ENCODE measurements at regions not wholly inside any gene's neighbourhood (a gene's known extent, or its start where the extent isn't known, plus 50 kb on each side); places are given as distances from the start of the nearest gene placed in this dataset.

DNA sequence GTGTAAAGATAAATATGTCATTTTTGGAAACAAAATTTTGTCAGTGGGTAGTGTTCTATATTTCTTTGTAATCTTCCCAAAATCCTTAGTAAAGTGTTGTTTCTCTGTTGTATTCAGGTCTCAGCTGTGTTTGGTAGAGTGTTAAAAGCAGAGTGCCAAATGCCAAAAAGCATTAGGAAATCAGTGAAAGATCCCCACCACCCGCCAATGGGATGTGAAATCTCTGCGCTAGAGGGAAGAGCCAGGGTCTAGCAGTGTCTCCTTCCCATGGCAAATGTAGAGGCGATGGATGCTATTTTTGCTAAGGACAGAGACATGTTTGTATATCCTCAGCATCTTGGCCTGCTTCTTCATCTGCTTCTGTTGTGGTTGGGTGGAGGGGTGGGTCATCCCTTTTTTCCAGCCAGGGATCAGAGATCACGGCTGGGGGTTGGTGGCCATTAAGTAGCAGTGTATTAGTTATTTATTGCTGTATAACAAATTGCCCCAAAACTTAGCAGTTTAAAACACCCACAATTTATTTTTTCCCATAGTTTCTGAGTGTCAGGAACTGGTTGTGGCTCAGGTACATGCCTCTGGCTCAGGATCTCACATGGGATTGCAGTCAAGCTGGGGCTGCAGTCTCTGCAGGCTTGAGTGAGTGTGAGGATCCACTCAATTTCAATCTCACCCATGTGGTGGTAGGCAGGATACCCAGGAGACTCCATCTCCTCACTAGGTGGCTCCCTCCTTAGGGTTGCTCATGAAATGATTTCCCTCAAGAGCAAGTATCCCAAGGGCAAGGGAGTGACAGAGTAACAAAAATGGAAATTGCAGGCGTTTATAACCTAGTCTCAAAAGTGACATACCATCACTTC lies 211.9 kb downstream of the MYCN start:
- WGBS, result 87% methylated on average over 5 of the region's 5 CpGs
- Histone ChIP-seq H3K4me3 (no peak overlapping the region), H3K4me1 (no peaks in the 10 kb centered on the region), H3K27me3 (no peaks in the 10 kb centered on the region), H3K36me3 (no peaks in the 10 kb centered on the region), H3K9me3 (no peaks in the 10 kb centered on the region), H3K27ac (no peak overlapping the region)
- TF ChIP-seq EP300 (IDR thresholded peaks at IDR 0.05), result no peak
- no peak for TF ChIP-seq POLR2A (IDR thresholded peaks at IDR 0.05)
- TF ChIP-seq, protein P1, sequence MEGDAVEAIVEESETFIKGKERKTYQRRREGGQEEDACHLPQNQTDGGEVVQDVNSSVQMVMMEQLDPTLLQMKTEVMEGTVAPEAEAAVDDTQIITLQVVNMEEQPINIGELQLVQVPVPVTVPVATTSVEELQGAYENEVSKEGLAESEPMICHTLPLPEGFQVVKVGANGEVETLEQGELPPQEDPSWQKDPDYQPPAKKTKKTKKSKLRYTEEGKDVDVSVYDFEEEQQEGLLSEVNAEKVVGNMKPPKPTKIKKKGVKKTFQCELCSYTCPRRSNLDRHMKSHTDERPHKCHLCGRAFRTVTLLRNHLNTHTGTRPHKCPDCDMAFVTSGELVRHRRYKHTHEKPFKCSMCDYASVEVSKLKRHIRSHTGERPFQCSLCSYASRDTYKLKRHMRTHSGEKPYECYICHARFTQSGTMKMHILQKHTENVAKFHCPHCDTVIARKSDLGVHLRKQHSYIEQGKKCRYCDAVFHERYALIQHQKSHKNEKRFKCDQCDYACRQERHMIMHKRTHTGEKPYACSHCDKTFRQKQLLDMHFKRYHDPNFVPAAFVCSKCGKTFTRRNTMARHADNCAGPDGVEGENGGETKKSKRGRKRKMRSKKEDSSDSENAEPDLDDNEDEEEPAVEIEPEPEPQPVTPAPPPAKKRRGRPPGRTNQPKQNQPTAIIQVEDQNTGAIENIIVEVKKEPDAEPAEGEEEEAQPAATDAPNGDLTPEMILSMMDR (IDR thresholded peaks at IDR 0.05), result no peak
- no peak for TF ChIP-seq POLR2AphosphoS5 (IDR thresholded peaks at IDR 0.05)
- DNase-seq (ENCODE audit: low spot score in 2 of 2), result no peak

DNA sequence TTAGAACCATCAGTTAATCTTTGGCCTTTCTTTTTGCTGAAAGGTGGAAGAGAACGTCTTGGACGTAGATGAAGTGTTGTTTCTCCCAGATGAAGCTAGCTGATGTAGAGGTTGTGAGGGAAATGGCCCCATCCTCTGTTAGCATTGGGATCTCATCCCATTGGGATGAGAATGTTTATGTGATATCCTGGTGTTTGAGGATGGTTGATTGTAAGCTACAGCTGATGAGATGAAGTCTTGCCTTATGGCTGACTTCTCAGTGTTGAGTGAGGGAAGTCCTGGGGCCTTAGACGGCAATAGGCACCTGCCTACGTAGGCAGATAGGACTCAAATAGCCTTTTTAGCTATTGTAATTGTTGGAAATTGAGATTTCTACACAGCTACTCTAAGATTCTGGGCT lies 211.3 kb downstream of the MYCN start:
- no peaks in the 10 kb centered on the region for H3K27me3 ChIP-seq
- TF ChIP-seq POLR2AphosphoS5 (IDR thresholded peaks at IDR 0.05) (no peak), EP300 (IDR thresholded peaks at IDR 0.05) (no peak), POLR2A (IDR thresholded peaks at IDR 0.05) (no peak)
- TF ChIP-seq, protein P1 (IDR thresholded peaks at IDR 0.05), result no peak
- WGBS, result 82% methylated on average over 4 of the region's 4 CpGs
- H3K27ac ChIP-seq, result no peak overlapping the region
- H3K4me1 ChIP-seq, result no peaks in the 10 kb centered on the region
- H3K4me3 ChIP-seq, result no peak overlapping the region
- H3K36me3 ChIP-seq, result no peaks in the 10 kb centered on the region
- DNase-seq (ENCODE audit: low spot score in 2 of 2), result no peak
- H3K9me3 ChIP-seq, result no peaks in the 10 kb centered on the region

DNA sequence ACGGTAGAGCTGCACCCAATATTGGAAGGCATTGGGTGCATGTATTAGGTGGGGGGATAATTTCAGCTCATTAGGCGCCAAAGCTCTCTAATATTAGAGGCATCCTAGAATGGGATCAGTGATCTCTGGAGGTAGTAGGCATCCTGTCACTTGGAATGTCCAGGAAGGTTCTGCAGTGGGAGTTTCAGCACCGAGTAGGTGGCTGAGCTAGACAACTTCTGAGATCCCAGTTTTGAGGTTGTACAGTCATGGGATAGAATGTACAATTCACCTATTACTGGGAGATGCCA lies 210.9 kb downstream of the MYCN start:
- no peak for TF ChIP-seq POLR2A (IDR thresholded peaks at IDR 0.05)
- TF ChIP-seq POLR2AphosphoS5 (IDR thresholded peaks at IDR 0.05), result no peak
- TF ChIP-seq, protein P1 (IDR thresholded peaks at IDR 0.05), result no peak
- TF ChIP-seq EP300 (IDR thresholded peaks at IDR 0.05), result no peak
- H3K27me3 ChIP-seq, result no peaks in the 10 kb centered on the region
- no peaks in the 10 kb centered on the region for H3K4me1 ChIP-seq
- H3K9me3 ChIP-seq, result no peaks in the 10 kb centered on the region
- no peak for DNase-seq (ENCODE audit: low spot score in 2 of 2)
- no peaks in the 10 kb centered on the region for H3K36me3 ChIP-seq
- 96% methylated on average over 3 of the region's 3 CpGs for WGBS
- no peak overlapping the region for H3K4me3 ChIP-seq
- no peak overlapping the region for H3K27ac ChIP-seq

DNA sequence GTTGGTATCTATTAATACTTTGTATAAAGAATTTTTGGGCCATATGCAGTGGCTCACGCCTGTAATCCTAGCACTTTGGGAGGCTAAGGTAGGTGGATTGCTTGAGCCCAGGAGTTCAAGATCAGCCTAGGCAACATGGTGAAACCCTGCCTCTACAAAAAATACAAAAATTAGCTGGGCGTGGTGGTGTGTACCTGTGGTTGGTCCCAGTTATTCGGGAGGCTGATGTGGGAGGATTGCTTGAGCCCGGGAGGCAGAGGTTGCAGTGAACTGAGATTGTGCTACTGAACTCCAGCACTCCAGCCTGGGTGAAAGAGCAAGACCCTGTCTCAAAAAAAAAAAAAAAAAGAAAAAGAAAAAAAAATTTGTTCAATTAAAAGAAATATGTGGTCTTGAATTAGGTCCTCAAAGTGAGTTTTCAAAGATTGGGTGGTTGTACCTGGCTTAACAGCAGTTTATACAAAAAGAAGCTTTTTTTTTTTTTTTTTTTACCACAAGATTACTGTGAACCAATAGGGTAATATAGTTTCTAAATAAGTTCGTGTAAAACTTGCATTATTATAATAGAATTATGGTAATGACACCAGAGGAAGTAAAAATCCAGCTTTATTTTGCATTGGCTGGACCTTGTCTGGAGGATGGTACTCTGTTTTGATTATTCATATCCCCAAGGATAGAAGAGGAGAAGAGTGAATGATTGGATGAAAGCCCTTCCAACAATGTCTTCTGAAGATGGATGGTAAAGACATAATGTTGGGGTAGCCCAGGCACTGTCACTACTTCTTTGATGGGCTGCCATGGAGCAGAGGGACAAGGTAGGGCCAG lies 210.3 kb downstream of the MYCN start:
- H3K27ac ChIP-seq, result no peak overlapping the region
- DNase-seq (ENCODE audit: low spot score in 2 of 2), result no peak

More for the DNA sequence above, 210.3 kb downstream of the MYCN start:
- Histone ChIP-seq H3K4me1 (no peaks in the 10 kb centered on the region), H3K27me3 (no peaks in the 10 kb centered on the region), H3K9me3 (no peaks in the 10 kb centered on the region), H3K4me3 (no peak overlapping the region), H3K36me3 (no peaks in the 10 kb centered on the region)
- WGBS, result 87% methylated on average over 5 of the region's 5 CpGs
- TF ChIP-seq EP300 (IDR thresholded peaks at IDR 0.05) (no peak), POLR2AphosphoS5 (IDR thresholded peaks at IDR 0.05) (no peak), POLR2A (IDR thresholded peaks at IDR 0.05) (no peak)
- TF ChIP-seq, protein P1 (IDR thresholded peaks at IDR 0.05), result no peak
